Progenitor cell of endocrine pancreas (in vitro differentiated cells): ENCODE measurements at regions not wholly inside any gene's neighbourhood (a gene's known extent, or its start where the extent isn't known, plus 50 kb on each side); places are given as distances from the start of the nearest gene placed in this dataset.

Experiments
- DNase-seq: peaks from one replicate; pipeline ENCODE4 v3.0.0; 2021; ENCODE audit warnings: low spot score; ENCODE audit not compliant: unreplicated experiment
- H3K27ac Mint-ChIP-seq: 2 replicates; pipeline ENCODE4 v1.8.0; 2021; ENCODE audit warnings: mild to moderate bottlenecking, moderate library complexity, mixed read lengths
- H3K27me3 Mint-ChIP-seq: 2 replicates; pipeline ENCODE4 v1.8.0; 2021; ENCODE audit warnings: mixed read lengths
- H3K36me3 Mint-ChIP-seq: 2 replicates; pipeline ENCODE4 v1.8.0; 2022; ENCODE audit warnings: mixed read lengths; ENCODE audit not compliant: insufficient read depth
- H3K4me1 Mint-ChIP-seq: 2 replicates; pipeline ENCODE4 v1.8.0; 2021; ENCODE audit warnings: low read depth, mixed read lengths
- H3K4me3 Mint-ChIP-seq: 2 replicates; pipeline ENCODE4 v1.8.0; 2021; ENCODE audit warnings: low read depth, mild to moderate bottlenecking, moderate library complexity, mixed read lengths
- H3K9me3 Mint-ChIP-seq: 2 replicates; pipeline ENCODE4 v1.8.0; 2021; ENCODE audit warnings: low read depth, mixed read lengths
- CTCF ChIP-seq: fragments of 200-600 bp; sonication (generic); IDR thresholded peaks from one replicate; pipeline ENCODE4 v1.5.0; 2021; ENCODE audit warnings: antibody characterized with exemption, mild to moderate bottlenecking; ENCODE audit not compliant: unreplicated experiment

DNA sequence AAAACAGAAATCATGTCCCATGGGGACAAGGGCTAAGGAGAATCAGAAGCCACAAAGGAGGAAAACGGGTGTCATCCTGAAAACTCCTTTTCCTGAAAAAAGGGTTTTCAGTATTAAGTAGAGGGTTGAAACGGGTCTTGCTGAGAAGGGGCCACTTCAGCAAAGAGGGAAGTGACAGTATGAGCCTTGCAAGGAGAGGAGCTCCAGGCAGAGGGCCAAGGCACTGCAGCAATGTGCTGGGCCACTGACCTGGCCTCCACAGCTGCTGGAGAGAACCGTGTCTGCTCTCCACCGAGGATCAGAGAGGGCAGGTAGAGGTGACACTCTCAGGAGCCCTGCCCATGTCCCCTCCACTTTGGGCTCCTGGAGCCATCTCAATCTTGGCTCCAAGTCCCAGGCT, 103.3 kb downstream of the NCOR2 start:
- no peak overlapping the region for H3K4me3 Mint-ChIP-seq
- H3K9me3 Mint-ChIP-seq, result peaks cover 5% of the 10 kb centered on the region
- H3K36me3 Mint-ChIP-seq, result peaks cover 42% of the 10 kb centered on the region
- no peaks in the 10 kb centered on the region for H3K27me3 Mint-ChIP-seq
- DNase-seq, result no peak
- H3K27ac Mint-ChIP-seq, result no peak overlapping the region
- no peaks in the 10 kb centered on the region for H3K4me1 Mint-ChIP-seq
- TF ChIP-seq CTCF, result no peak

DNA sequence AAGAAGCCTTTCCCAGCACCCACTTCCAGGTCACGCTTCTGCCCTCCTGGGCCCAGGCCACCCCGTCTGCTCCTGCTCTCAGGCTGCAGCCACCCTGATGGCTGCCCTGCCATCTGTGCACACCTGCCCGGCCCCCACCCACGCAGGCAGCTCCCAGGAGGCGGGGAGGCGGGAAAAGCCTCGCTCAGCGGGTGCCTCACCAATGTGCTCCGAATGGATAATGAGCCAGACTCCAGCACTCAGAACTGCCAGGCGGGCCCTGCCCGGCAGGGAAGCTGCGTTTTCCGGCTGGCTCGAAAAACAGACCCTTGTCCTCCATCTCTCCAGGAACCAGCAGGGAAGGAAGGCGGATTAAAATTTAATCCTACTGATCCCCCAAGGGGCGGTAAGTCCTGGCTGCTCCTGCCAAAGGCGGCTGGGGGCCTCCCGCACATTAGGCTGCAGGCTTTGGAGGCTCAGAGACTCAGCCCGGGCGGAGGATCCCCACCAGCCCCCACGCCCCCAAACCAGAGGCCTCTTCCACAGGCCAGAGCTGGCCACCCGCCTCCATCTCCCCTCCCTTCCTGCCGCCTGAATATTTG, 104.0 kb downstream of the NCOR2 start:
- Mint-ChIP-seq H3K27me3 (no peaks in the 10 kb centered on the region), H3K27ac (peak overlapping the region; percentile 58), H3K4me3 (no peak overlapping the region), H3K9me3 (peaks cover 3% of the 10 kb centered on the region), H3K4me1 (no peaks in the 10 kb centered on the region), H3K36me3 (peaks cover 40% of the 10 kb centered on the region)
- TF ChIP-seq CTCF, result no peak
- DNase-seq, result no peak

GRCh38 chr12:124462750-124463149, 104.7 kb downstream of the NCOR2 start:
- Mint-ChIP-seq H3K9me3 (peaks cover 3% of the 10 kb centered on the region), H3K27ac (peak overlapping the region; percentile 58), H3K36me3 (peaks cover 40% of the 10 kb centered on the region)

DNA sequence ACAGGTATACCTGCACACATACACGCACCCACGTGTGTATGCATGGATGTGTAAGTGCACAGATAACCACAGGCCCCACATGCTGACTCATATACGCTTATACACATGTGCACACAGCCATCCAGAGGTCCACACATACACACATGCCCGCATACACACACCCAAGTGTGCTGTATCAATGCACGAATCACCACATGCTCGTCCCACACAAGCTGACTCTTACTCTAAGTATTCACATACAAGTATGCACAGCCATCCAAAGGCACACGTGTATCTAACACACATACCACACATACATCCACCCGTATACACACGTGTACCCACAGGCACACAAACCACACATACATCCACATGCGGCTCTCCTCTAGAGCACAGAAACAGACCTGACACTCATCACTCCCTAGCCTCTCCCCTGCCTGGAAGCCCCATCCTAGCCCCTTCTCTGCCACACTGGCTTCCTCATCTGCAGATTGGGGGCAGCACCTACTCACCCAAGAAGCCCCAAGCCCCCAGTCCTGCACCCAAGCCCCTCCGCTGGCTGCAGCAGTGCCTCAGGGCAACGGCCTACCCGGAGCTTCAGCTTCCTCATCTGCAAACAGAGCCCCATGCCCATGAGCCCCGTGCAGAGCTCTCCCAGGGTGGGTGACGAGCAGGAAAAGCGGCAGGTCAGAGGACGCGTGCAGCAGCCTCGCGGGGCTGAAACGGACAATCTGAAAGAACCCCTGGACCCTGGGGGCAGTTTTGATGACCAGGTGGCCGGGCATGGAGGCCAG, 105.4 kb downstream of the NCOR2 start:
- H3K27me3 Mint-ChIP-seq, result no peaks in the 10 kb centered on the region
- DNase-seq, result no peak
- no peaks in the 10 kb centered on the region for H3K4me1 Mint-ChIP-seq
- TF ChIP-seq CTCF, result no peak
- H3K36me3 Mint-ChIP-seq, result peaks cover 40% of the 10 kb centered on the region
- H3K9me3 Mint-ChIP-seq, result peaks cover 3% of the 10 kb centered on the region
- H3K27ac Mint-ChIP-seq, result peak overlapping the region; percentile 47
- H3K4me3 Mint-ChIP-seq, result no peak overlapping the region

More at GRCh38 chr12:124462750-124463149, 104.7 kb downstream of the NCOR2 start:
- DNase-seq, result no peak
- Mint-ChIP-seq H3K4me1 (no peaks in the 10 kb centered on the region), H3K4me3 (no peak overlapping the region), H3K27me3 (no peaks in the 10 kb centered on the region)
- TF ChIP-seq CTCF, result no peak

GRCh38 chr12:124461241-124461673, 106.2 kb downstream of the NCOR2 start:
- H3K4me1 Mint-ChIP-seq, result no peaks in the 10 kb centered on the region
- H3K9me3 Mint-ChIP-seq, result peaks cover 3% of the 10 kb centered on the region
- H3K27me3 Mint-ChIP-seq, result no peaks in the 10 kb centered on the region
- H3K4me3 Mint-ChIP-seq, result no peak overlapping the region
- H3K36me3 Mint-ChIP-seq, result peaks cover 35% of the 10 kb centered on the region
- DNase-seq, result no peak
- TF ChIP-seq CTCF, result no peak
- H3K27ac Mint-ChIP-seq, result no peak overlapping the region
